Parathyroid adenoma (tissue), 2 donors: ENCODE measurements at regions not wholly inside any gene's neighbourhood (a gene's known extent, or its start where the extent isn't known, plus 50 kb on each side); places are given as distances from the start of the nearest gene placed in this dataset.

Source experiments
- H2AFZ ChIP-seq: fragments of 300-600 bp; sonication (generic); one replicate; pipeline ENCODE4 v1.7.0; 2017; ENCODE audit warnings: antibody characterized with exemption, mild to moderate bottlenecking
- H3K27ac ChIP-seq: fragments of 300-600 bp; sonication (generic); one replicate; pipeline ENCODE4 v1.7.0; 2017
- H3K27me3 ChIP-seq: fragments of 300-600 bp; sonication (generic); one replicate; pipeline ENCODE4 v1.7.0; 2017; ENCODE audit warnings: low read length; ENCODE audit not compliant: control insufficient read depth, insufficient read depth
- H3K36me3 ChIP-seq: fragments of 300-600 bp; sonication (generic); one replicate; pipeline ENCODE4 v1.7.0; 2017; ENCODE audit warnings: low read length; ENCODE audit not compliant: control insufficient read depth, insufficient read depth
- H3K4me1 ChIP-seq: fragments of 300-600 bp; sonication (generic); one replicate; pipeline ENCODE4 v1.7.0; 2017; ENCODE audit warnings: control low read depth
- H3K4me2 ChIP-seq: fragments of 300-600 bp; sonication (generic); one replicate; pipeline ENCODE4 v1.7.0; 2017; ENCODE audit warnings: low read length
- H3K4me3 ChIP-seq: fragments of 300-600 bp; sonication (generic); one replicate; pipeline ENCODE4 v1.7.0; 2017; ENCODE audit warnings: low read depth, low read length
- H3K79me2 ChIP-seq: fragments of 300-600 bp; sonication (generic); one replicate; pipeline ENCODE4 v1.7.0; 2017; ENCODE audit warnings: control low read depth
- H3K9ac ChIP-seq: fragments of 300-600 bp; sonication (generic); one replicate; pipeline ENCODE4 v1.7.0; 2017; ENCODE audit warnings: mild to moderate bottlenecking
- H3K9me3 ChIP-seq: fragments of 300-600 bp; sonication (generic); one replicate; pipeline ENCODE4 v1.7.0; 2017; ENCODE audit warnings: low read length; ENCODE audit not compliant: control insufficient read depth
- CTCF ChIP-seq: fragments of 300-600 bp; sonication (generic); IDR thresholded peaks from one replicate; pipeline ENCODE4 v1.7.0; 2017; ENCODE audit warnings: antibody characterized with exemption, mild to moderate bottlenecking
- donor health status: primary hyperparathyroidism.

DNA sequence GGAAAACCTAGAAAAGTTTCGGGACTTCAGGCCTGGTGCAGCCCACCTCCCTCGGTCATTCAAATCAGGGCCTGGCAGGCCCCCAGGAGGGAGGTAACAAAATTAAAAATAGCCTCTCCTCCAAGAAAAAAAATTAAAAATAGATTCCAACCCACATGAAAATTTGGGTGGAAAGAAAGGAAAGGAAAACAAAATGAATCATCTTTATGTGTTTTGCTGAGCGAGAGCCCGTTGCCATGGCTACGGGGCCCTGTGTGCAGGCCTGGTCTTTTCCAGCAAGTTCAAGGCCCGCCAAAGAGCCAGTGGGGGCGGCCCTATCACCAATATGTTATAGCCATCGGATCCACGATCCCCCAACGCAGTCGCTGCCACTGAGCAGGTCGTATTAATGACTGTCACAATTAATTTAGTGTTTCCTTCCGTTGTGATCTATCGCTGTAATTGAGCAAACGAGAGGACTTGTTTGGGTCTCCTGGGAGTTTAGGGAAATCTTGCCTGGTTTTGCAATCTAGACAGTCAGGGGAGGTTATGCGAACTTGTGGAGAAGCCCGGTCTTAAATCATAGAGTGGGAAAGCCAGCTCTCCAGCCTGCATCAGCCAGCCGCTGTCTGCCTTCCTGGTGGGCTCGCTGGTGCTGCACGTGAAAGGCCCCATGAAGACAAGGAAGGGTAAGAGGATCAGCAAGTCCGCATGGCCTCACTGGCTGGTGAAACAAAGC lies 452.4 kb downstream of the BCOR start:
- no peaks in the 10 kb centered on the region for H3K36me3 ChIP-seq
- no peak overlapping the region for H3K4me2 ChIP-seq
- H2AFZ ChIP-seq: no peak overlapping the region
- no peaks in the 10 kb centered on the region for H3K79me2 ChIP-seq
- no peaks in the 10 kb centered on the region for H3K27me3 ChIP-seq
- no peaks in the 10 kb centered on the region for H3K4me1 ChIP-seq
- H3K9ac ChIP-seq: no peak overlapping the region
- TF ChIP-seq CTCF: no peak
- no peak overlapping the region for H3K4me3 ChIP-seq
- no peaks in the 10 kb centered on the region for H3K9me3 ChIP-seq
- no peak overlapping the region for H3K27ac ChIP-seq

GRCh38 chrX:39648548-39649254 lies 449.1 kb downstream of the BCOR start:
- Histone ChIP-seq H3K79me2 (no peaks in the 10 kb centered on the region), H2AFZ (no peak overlapping the region), H3K9me3 (no peaks in the 10 kb centered on the region), H3K4me1 (no peaks in the 10 kb centered on the region), H3K36me3 (no peaks in the 10 kb centered on the region), H3K27me3 (no peaks in the 10 kb centered on the region), H3K4me2 (no peak overlapping the region), H3K9ac (no peak overlapping the region), H3K4me3 (no peak overlapping the region), H3K27ac (no peak overlapping the region)
- no peak for TF ChIP-seq CTCF

GRCh38 chrX:39650768-39651347 lies 446.9 kb downstream of the BCOR start:
- Histone ChIP-seq H3K4me3 (no peak overlapping the region), H3K9ac (no peak overlapping the region), H2AFZ (no peak overlapping the region), H3K27me3 (no peaks in the 10 kb centered on the region), H3K4me2 (no peak overlapping the region), H3K79me2 (no peaks in the 10 kb centered on the region), H3K9me3 (no peaks in the 10 kb centered on the region), H3K27ac (no peak overlapping the region), H3K36me3 (no peaks in the 10 kb centered on the region), H3K4me1 (no peaks in the 10 kb centered on the region)
- no peak for TF ChIP-seq CTCF

GRCh38 chrX:39652336-39652735 lies 445.4 kb downstream of the BCOR start:
- Histone ChIP-seq H3K36me3 (no peaks in the 10 kb centered on the region), H3K9ac (no peak overlapping the region), H3K4me1 (no peaks in the 10 kb centered on the region), H3K27me3 (no peaks in the 10 kb centered on the region), H3K27ac (no peak overlapping the region), H3K79me2 (no peaks in the 10 kb centered on the region), H2AFZ (no peak overlapping the region), H3K9me3 (no peaks in the 10 kb centered on the region), H3K4me2 (no peak overlapping the region), H3K4me3 (no peak overlapping the region)
- no peak for TF ChIP-seq CTCF
